ENCODE measurements at regions not wholly inside any gene's neighbourhood (a gene's known extent, or its start where the extent isn't known, plus 50 kb on each side); places are given as distances from the start of the nearest gene placed in this dataset.
"Not testable (repeated sequence)": the region's sequence is repeated elsewhere in the genome, so short reads cannot be mapped to it uniquely, and the experiment has no call there.

DNA sequence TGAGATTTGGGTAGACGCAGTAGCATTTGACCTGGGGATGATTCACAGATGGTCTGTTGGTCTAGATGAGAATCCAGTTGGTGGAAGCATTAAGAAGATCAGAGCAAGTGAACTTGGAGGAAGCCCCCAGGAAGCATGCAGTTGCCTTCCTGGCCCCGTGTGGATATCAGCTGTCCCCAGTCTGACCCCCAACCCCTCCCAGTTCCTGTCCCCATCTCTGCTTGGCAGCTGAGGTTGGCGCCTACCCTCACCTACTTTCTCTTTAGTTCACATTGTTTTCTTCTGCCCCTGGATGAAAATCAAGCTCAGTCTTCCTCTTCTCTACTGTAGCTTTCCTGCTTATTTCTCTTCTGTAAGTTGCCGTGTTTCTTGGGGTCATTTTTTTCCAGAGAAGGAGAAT, 227.9 kb downstream of the GATA3 start:
- Histone ChIP-seq H3K4me3 (ENCODE audit: low read depth, low read length) (no peak overlapping the region), H3K27me3 (no peaks in the 10 kb centered on the region), H3K36me3 (no peaks in the 10 kb centered on the region), H3K9me3 (no peaks in the 10 kb centered on the region), H3K4me1 (0 out of 2 replicates have a peak, but pooled peaks cover 2% of the 10 kb centered on the region)
- TF ChIP-seq, protein P1, sequence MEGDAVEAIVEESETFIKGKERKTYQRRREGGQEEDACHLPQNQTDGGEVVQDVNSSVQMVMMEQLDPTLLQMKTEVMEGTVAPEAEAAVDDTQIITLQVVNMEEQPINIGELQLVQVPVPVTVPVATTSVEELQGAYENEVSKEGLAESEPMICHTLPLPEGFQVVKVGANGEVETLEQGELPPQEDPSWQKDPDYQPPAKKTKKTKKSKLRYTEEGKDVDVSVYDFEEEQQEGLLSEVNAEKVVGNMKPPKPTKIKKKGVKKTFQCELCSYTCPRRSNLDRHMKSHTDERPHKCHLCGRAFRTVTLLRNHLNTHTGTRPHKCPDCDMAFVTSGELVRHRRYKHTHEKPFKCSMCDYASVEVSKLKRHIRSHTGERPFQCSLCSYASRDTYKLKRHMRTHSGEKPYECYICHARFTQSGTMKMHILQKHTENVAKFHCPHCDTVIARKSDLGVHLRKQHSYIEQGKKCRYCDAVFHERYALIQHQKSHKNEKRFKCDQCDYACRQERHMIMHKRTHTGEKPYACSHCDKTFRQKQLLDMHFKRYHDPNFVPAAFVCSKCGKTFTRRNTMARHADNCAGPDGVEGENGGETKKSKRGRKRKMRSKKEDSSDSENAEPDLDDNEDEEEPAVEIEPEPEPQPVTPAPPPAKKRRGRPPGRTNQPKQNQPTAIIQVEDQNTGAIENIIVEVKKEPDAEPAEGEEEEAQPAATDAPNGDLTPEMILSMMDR (IDR thresholded peaks at IDR 0.05; ENCODE audit: low read depth, low read length): no peak
- no peak for DNase-seq

DNA sequence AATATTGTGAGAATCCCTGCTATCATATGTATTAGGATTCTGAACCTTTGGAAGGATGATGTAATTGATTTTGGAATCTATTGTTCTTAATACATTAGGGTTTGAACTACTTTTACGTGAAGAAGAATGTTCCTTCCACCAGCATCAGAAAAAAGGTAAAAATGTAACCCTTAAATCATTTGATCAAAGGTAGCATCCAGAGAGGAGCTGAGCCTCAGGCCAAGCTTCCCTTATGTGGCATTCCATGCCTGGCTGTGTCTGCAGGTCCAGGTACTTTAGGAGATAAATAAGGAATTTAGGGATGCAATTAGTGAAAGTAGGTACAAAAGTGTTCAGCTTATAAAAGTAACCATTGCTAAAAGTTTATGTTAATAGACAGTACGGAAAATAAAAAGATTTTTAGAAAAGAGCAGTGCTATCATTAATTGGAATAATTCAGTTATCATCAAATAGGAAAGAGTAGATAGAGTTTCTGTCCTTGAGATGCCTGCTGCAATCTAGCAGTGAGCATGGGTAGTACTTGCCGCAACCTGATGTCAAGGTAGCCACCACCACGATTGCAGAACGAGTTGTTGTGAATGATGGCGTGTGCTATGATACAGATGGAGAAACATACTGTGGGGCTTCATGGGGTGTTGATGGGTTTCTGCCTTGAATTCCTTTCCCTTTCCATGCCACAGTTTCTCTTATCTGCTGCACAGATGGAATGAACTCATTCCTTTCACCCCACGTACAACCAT, 228.8 kb downstream of the GATA3 start:
- no peaks in the 10 kb centered on the region for H3K27me3 ChIP-seq
- no peak for DNase-seq
- no peaks in the 10 kb centered on the region for H3K36me3 ChIP-seq
- 0 out of 2 replicates have a peak, but pooled peaks cover 2% of the 10 kb centered on the region for H3K4me1 ChIP-seq
- TF ChIP-seq, protein P1 (IDR thresholded peaks at IDR 0.05; ENCODE audit: low read depth, low read length): no peak
- H3K9me3 ChIP-seq: no peaks in the 10 kb centered on the region
- H3K4me3 ChIP-seq (ENCODE audit: low read depth, low read length): no peak overlapping the region

DNA sequence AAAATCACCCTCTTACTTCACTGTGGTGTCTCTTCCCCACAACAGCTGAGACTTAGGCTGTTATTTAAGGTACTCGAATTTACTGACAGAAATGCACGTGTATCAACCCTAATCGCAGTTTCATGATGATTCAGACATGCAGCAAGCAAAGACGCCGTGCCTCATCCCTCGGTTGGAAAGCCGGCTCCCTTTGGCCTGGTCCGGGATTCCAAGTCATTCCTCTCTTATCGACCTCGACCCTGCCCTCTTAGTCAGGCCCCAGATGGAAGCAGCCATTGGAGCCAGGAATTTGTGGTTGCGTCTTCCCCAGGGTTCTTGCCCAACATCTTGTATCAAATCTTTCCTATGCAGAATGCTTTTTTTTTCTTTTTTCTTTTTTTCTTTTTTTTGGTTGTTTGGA, 229.5 kb downstream of the GATA3 start:
- Histone ChIP-seq H3K27me3 (no peaks in the 10 kb centered on the region), H3K36me3 (no peaks in the 10 kb centered on the region), H3K4me1 (0 out of 2 replicates have a peak, but pooled peaks cover 2% of the 10 kb centered on the region), H3K4me3 (ENCODE audit: low read depth, low read length) (no peak overlapping the region), H3K9me3 (no peaks in the 10 kb centered on the region)
- no peak for DNase-seq
- TF ChIP-seq, protein P1 (IDR thresholded peaks at IDR 0.05; ENCODE audit: low read depth, low read length): no peak

DNA sequence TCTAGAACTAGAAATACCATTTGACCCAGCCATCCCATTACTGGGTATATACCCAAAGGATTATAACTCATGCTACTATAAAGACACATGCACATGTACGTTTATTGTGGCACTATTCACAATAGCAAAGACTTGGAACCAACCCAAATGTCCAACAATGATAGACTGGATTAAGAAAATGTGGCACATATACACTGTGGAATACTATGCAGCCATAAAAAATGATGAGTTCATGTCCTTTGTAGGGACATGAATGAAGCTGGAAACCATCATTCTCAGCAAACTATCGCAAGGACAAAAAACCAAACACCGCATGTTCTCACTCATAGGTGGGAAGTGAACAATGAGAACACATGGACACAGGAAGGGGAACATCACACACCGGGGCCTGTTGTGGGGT, 231.5 kb downstream of the GATA3 start:
- H3K4me3 ChIP-seq (ENCODE audit: low read depth, low read length); H3K9me3 ChIP-seq; H3K27me3 ChIP-seq; DNase-seq; H3K36me3 ChIP-seq; H3K4me1 ChIP-seq: not testable (repeated sequence)

DNA sequence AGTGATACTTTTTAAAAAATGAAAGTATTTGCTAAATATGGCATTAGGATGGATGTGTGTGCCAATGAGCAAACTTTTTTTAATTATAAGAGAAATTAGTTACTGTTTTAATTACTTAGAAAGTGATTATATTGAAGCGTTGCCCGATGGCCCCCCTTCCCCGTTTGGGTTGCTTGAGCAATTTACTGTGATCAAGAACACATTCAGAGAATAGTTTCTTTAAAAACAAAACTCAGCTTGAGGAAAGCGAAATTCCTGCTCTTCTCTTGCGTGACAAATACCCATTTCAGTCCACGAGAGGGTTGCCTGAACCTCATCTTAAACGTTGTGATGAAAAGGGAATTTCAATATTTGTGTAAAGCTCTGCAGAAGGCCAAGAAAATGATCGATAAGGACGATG, 234.1 kb downstream of the GATA3 start:
- H3K27me3 ChIP-seq: no peaks in the 10 kb centered on the region
- H3K36me3 ChIP-seq: no peaks in the 10 kb centered on the region

DNA sequence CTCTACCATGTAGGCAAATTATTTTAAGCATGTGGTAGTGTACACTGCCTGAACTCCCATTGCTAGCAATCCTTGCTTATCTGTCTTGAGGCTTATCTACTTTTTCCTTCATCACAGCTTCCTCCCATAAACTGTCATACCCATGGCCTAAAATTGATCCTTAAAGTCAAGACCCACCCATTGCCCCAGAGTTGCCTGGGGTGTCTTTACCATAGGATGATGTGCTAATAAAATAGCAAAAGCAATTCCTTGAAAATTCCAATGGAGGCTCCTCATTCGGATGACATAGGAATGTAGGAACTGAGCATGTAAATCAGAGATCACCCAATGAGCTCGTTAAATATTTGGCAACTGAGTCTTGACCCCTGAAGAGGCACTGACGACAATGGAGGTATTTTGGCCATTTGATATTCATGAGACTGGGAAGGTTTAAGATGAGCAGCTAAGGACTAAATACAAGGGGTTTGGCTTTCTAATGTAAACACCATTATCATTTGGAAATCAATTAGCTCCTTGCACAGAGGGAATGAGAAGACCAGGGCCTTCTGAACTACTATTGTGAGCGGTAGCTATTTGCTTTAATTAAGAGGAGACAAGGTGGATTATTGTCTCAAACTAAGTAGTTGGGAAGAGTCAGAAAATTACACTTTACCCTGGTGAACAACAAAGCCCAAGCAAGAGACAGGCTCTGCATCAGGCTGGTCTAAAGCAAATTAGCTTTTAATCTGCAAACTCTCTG, 234.9 kb downstream of the GATA3 start:
- Histone ChIP-seq H3K9me3 (no peaks in the 10 kb centered on the region), H3K4me3 (ENCODE audit: low read depth, low read length) (no peak overlapping the region), H3K27me3 (no peaks in the 10 kb centered on the region), H3K36me3 (no peaks in the 10 kb centered on the region), H3K4me1 (peaks cover 9% of the 10 kb centered on the region; the same call in 1 of the 2 replicates)
- TF ChIP-seq, protein P1 (IDR thresholded peaks at IDR 0.05; ENCODE audit: low read depth, low read length): no peak
- no peak for DNase-seq

More for the DNA sequence above, 234.1 kb downstream of the GATA3 start:
- Histone ChIP-seq H3K4me3 (ENCODE audit: low read depth, low read length) (no peak overlapping the region), H3K9me3 (no peaks in the 10 kb centered on the region), H3K4me1 (peaks cover 9% of the 10 kb centered on the region; the same call in 1 of the 2 replicates)
- TF ChIP-seq, protein P1 (IDR thresholded peaks at IDR 0.05; ENCODE audit: low read depth, low read length): no peak
- no peak for DNase-seq
